ENCODE measurements at regions not wholly inside any gene's neighbourhood (a gene's known extent, or its start where the extent isn't known, plus 50 kb on each side); places are given as distances from the start of the nearest gene placed in this dataset.
"Not testable (repeated sequence)": the region's sequence is repeated elsewhere in the genome, so short reads cannot be mapped to it uniquely, and the experiment has no call there.

GRCh38 chr13:68908879-68909278, 1198.7 kb upstream of the ATXN8OS start:
- TF ChIP-seq POLR2AphosphoS5 (IDR thresholded peaks at IDR 0.05; ENCODE audit: borderline replicate concordance, low read depth, low read length) (no peak), FOXP2 (optimal IDR thresholded peaks at IDR 0.05; ENCODE audit: control extremely low read depth, extremely low read length, insufficient read depth) (no peak), EZH2 (IDR thresholded peaks at IDR 0.05) (no peak)
- Histone ChIP-seq H3K4me3 (no peak overlapping the region), H3K27ac (no peak overlapping the region), H3K9me3 (ENCODE audit: low read depth, low read length) (no peaks in the 10 kb centered on the region), H3K36me3 (ENCODE audit: insufficient read depth, low read length) (no peaks in the 10 kb centered on the region), H3K9ac (ENCODE audit: insufficient read length) (no peak overlapping the region)
- DNase-seq (ENCODE audit: low read depth, low spot score): no peak

- TF ChIP-seq POLR2AphosphoS5 (IDR thresholded peaks at IDR 0.05; ENCODE audit: borderline replicate concordance, low read depth, low read length) (no peak), EZH2 (IDR thresholded peaks at IDR 0.05) (no peak), FOXP2 (optimal IDR thresholded peaks at IDR 0.05; ENCODE audit: control extremely low read depth, extremely low read length, insufficient read depth) (no peak)
Observed at GRCh38 chr13:68905186-68905585, 1202.4 kb upstream of the ATXN8OS start.

DNA sequence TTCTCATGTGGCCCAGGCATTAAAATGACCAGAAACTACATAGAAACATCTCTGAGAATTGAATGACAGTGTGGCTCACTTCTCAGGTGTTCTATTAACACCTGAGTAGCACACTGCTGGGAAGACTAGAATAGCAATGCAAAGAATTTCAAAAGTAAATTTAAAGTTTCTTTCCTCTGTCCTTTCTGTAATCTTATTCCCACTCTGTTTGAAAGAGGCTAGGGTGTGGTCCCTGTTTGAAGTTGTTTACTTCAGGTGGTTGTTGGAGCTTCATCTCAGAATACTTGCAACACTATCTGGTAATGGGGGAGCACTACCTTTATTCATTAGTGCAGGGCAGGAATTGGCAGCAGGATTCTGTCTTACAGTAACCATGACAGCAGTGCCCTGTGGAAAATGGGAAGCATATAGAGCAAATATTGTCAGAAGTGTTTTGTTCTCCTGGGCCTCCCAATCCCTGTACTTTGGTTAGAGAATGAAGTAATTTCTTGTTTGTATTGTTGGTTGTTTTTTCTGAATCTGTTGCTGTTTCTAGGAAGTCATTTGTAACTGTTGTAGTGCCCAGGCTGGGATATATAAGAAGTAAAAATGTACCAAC, 1210.2 kb upstream of the ATXN8OS start:
- no peak for DNase-seq (ENCODE audit: low read depth, low spot score)
- Histone ChIP-seq H3K9me3 (ENCODE audit: low read depth, low read length) (no peaks in the 10 kb centered on the region), H3K27ac (no peak overlapping the region), H3K36me3 (ENCODE audit: insufficient read depth, low read length) (no peaks in the 10 kb centered on the region), H3K9ac (ENCODE audit: insufficient read length) (no peak overlapping the region), H3K4me3 (no peak overlapping the region)
- TF ChIP-seq FOXP2 (optimal IDR thresholded peaks at IDR 0.05; ENCODE audit: control extremely low read depth, extremely low read length, insufficient read depth) (no peak), EZH2 (IDR thresholded peaks at IDR 0.05) (no peak), POLR2AphosphoS5 (IDR thresholded peaks at IDR 0.05; ENCODE audit: borderline replicate concordance, low read depth, low read length) (no peak)

More at GRCh38 chr13:68905186-68905585, 1202.4 kb upstream of the ATXN8OS start:
- no peak overlapping the region for H3K27ac ChIP-seq
- H3K9ac ChIP-seq (ENCODE audit: insufficient read length): no peak overlapping the region
- no peak overlapping the region for H3K4me3 ChIP-seq
- no peaks in the 10 kb centered on the region for H3K9me3 ChIP-seq (ENCODE audit: low read depth, low read length)
- no peaks in the 10 kb centered on the region for H3K36me3 ChIP-seq (ENCODE audit: insufficient read depth, low read length)
- DNase-seq (ENCODE audit: low read depth, low spot score): no peak

DNA sequence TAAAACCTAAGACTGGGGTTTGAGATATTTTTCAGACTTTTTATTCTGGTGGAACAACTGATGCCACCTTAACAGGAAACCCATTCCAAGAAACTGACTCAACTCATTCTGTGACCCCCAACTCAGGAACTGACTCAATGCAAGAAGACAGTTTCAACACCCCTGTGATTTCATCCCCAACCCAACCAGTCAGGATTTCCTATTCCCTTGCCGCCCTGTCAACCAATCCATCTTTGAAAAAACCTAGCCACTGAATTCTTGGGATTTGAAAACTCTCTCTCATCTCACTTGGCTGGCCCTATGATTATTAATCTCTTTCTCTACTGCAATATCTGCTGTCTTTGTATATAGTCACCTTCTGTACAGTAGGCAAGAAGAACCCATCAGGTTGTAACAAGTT, 1211.9 kb upstream of the ATXN8OS start:
- Histone ChIP-seq H3K36me3 (ENCODE audit: insufficient read depth, low read length) (no peaks in the 10 kb centered on the region), H3K9ac (ENCODE audit: insufficient read length) (no peak overlapping the region), H3K4me3 (no peak overlapping the region), H3K27ac (no peak overlapping the region), H3K9me3 (ENCODE audit: low read depth, low read length) (no peaks in the 10 kb centered on the region)
- TF ChIP-seq FOXP2 (optimal IDR thresholded peaks at IDR 0.05; ENCODE audit: control extremely low read depth, extremely low read length, insufficient read depth): no peak
- TF ChIP-seq POLR2AphosphoS5 (IDR thresholded peaks at IDR 0.05; ENCODE audit: borderline replicate concordance, low read depth, low read length): no peak
- no peak for TF ChIP-seq EZH2 (IDR thresholded peaks at IDR 0.05)
- no peak for DNase-seq (ENCODE audit: low read depth, low spot score)

DNA sequence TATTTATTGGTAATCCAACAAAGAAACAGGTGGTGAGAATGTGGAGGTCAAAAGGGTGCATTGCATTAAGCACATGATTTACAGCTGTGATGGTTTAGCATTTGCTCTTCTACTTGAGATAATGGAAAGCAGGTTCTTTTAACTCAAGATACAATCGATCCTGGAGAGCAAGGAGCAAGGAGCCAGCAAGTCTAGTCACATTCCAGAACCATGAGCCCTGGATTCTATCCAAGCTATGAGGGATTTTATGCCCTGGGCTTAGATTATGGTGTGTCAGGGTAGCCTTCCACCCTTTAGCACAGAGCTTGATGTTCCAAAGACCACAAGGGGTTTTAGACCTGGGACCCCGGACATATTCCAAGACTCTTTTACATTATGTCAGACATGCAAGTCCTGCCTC, 1213.9 kb upstream of the ATXN8OS start:
- not testable (repeated sequence) for H3K27ac ChIP-seq; H3K4me3 ChIP-seq; H3K9me3 ChIP-seq (ENCODE audit: low read depth, low read length); DNase-seq (ENCODE audit: low read depth, low spot score); H3K36me3 ChIP-seq (ENCODE audit: insufficient read depth, low read length); H3K9ac ChIP-seq (ENCODE audit: insufficient read length)

DNA sequence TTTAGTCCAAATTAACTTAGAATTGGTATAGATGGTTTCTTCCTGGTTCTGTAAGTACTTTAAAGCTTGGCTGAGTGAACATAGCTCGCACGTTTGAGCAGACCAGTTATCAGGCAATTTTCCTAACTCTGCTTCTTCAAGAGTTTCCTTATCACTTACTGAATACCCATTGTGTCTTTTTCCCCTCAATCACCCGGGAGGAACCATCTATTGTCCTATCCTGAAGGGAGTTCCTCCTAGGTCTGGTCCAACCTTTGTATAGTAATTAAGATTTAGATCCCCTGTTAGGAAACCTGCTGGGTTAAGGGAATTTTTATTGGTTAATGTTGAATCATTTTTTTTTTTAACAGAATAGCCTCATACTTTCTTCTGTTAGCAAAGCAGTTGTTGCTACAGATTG, 1215.0 kb upstream of the ATXN8OS start:
- H3K9me3 ChIP-seq (ENCODE audit: low read depth, low read length): not testable (repeated sequence)

GRCh38 chr13:68890101-68890500, 1217.5 kb upstream of the ATXN8OS start:
- not testable (repeated sequence) for H3K36me3 ChIP-seq (ENCODE audit: insufficient read depth, low read length); H3K9me3 ChIP-seq (ENCODE audit: low read depth, low read length); H3K4me3 ChIP-seq; H3K9ac ChIP-seq (ENCODE audit: insufficient read length); H3K27ac ChIP-seq; DNase-seq (ENCODE audit: low read depth, low spot score)

More for the DNA sequence above, 1215.0 kb upstream of the ATXN8OS start:
- not testable (repeated sequence) for H3K4me3 ChIP-seq; DNase-seq (ENCODE audit: low read depth, low spot score); H3K9ac ChIP-seq (ENCODE audit: insufficient read length); H3K36me3 ChIP-seq (ENCODE audit: insufficient read depth, low read length); H3K27ac ChIP-seq

DNA sequence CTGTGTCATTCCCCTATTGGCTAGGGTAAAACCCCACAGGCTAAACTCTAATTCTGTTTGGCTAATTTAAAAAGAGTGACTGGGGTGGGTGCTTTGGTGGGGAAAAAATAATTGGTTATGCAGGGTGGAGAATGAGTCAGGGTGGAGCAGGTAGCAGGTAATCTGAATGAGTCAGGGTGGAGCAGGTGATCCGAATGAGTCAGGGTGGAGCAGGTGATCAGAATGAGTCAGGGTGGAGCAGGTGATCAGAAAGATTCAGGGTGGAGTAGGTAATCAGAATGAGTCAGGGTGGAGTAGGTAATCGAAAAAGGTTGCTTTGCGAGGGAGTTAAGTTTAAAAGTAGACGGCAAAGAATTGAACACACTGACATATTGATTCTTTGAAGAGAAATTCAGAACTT, 1218.8 kb upstream of the ATXN8OS start:
- Histone ChIP-seq H3K4me3 (no peak overlapping the region), H3K27ac (no peak overlapping the region), H3K9me3 (ENCODE audit: low read depth, low read length) (no peaks in the 10 kb centered on the region), H3K36me3 (ENCODE audit: insufficient read depth, low read length) (no peaks in the 10 kb centered on the region), H3K9ac (ENCODE audit: insufficient read length) (no peak overlapping the region)
- no peak for DNase-seq (ENCODE audit: low read depth, low spot score)
- no peak for TF ChIP-seq FOXP2 (optimal IDR thresholded peaks at IDR 0.05; ENCODE audit: control extremely low read depth, extremely low read length, insufficient read depth)

GRCh38 chr13:68872338-68872737, 1235.3 kb upstream of the ATXN8OS start:
- H3K36me3 ChIP-seq (ENCODE audit: insufficient read depth, low read length): no peaks in the 10 kb centered on the region
- H3K9me3 ChIP-seq (ENCODE audit: low read depth, low read length): no peaks in the 10 kb centered on the region
- H3K4me3 ChIP-seq: no peak overlapping the region
- H3K27ac ChIP-seq: no peak overlapping the region
- TF ChIP-seq POLR2AphosphoS5 (IDR thresholded peaks at IDR 0.05; ENCODE audit: borderline replicate concordance, low read depth, low read length) (no peak), EZH2 (IDR thresholded peaks at IDR 0.05) (no peak), FOXP2 (optimal IDR thresholded peaks at IDR 0.05; ENCODE audit: control extremely low read depth, extremely low read length, insufficient read depth) (no peak)
- no peak for DNase-seq (ENCODE audit: low read depth, low spot score)
- no peak overlapping the region for H3K9ac ChIP-seq (ENCODE audit: insufficient read length)

Measured in SK-N-MC (cell line).